HL-60 (cell line): ENCODE measurements at regions not wholly inside any gene's neighbourhood (a gene's known extent, or its start where the extent isn't known, plus 50 kb on each side); places are given as distances from the start of the nearest gene placed in this dataset.

Experiments used
- DNase-seq, 2 experiments: peaks; one replicate each; pipeline ENCODE4 v3.0.0-alpha.2; 2010 to 2020; ENCODE audit warnings: low read depth in 1 of 2, low spot score in 1 of 2
- H3K27ac ChIP-seq: fragments of 250-450 bp; sonication (Bioruptor Pico); replicated peaks from 2 replicates; pipeline ENCODE4 v1.5.1; 2020; ENCODE audit warnings: mild to moderate bottlenecking, moderate library complexity
- H3K27me3 ChIP-seq: fragments of 250-450 bp; sonication (Bioruptor Pico); 2 replicates; pipeline ENCODE4 v1.5.1; 2021; ENCODE audit warnings: mild to moderate bottlenecking, moderate library complexity; ENCODE audit not compliant: insufficient read depth, poor library complexity, severe bottlenecking
- H3K4me3 ChIP-seq: replicated peaks from 2 replicates; pipeline ENCODE4 v1.5.1; 2011; ENCODE audit warnings: mild to moderate bottlenecking, control low read depth, low read length; ENCODE audit not compliant: insufficient read depth
- CTCF ChIP-seq: IDR thresholded peaks from one replicate; pipeline ENCODE4 v1.5.1; 2011; ENCODE audit warnings: low read length, control low read depth, inconsistent platforms; ENCODE audit not compliant: insufficient read depth
- GABPA ChIP-seq: IDR thresholded peaks from 2 replicates; pipeline ENCODE4 v1.6.1; 2012; ENCODE audit warnings: low read depth
- POLR2AphosphoS5 ChIP-seq: IDR thresholded peaks from 2 replicates; pipeline ENCODE4 v1.6.1; 2012; ENCODE audit warnings: low read depth
- REST ChIP-seq: IDR thresholded peaks from 2 replicates; pipeline ENCODE4 v1.6.1; 2012; ENCODE audit warnings: low read depth; ENCODE audit not compliant: insufficient replicate concordance
- SPI1 ChIP-seq: IDR thresholded peaks from 2 replicates; pipeline ENCODE4 v1.6.1; 2012; ENCODE audit warnings: low read depth, mild to moderate bottlenecking, borderline replicate concordance

GRCh38 chr1:209309198-209309597, 274.3 kb upstream of the CAMK1G start:
- Histone ChIP-seq H3K27me3 (no peaks in the 10 kb centered on the region), H3K27ac (no peak overlapping the region), H3K4me3 (no peak overlapping the region)
- DNase-seq = no peak
- TF ChIP-seq SPI1 = no peak
- no peak for TF ChIP-seq GABPA
- TF ChIP-seq POLR2AphosphoS5 = no peak

- Histone ChIP-seq H3K27ac (no peak overlapping the region), H3K27me3 (no peaks in the 10 kb centered on the region)
- TF ChIP-seq POLR2AphosphoS5 = no peak
- TF ChIP-seq GABPA = no peak
- TF ChIP-seq CTCF = no peak
- no peak for TF ChIP-seq REST
- no peak for TF ChIP-seq SPI1
These were observed 271.7 kb upstream of the CAMK1G start for GRCh38 chr1:209311770-209312169.

GRCh38 chr1:209316929-209317328, 266.6 kb upstream of the CAMK1G start:
- Histone ChIP-seq H3K27ac (no peak overlapping the region), H3K27me3 (no peaks in the 10 kb centered on the region), H3K4me3 (no peak overlapping the region)
- TF ChIP-seq CTCF (no peak), GABPA (no peak)
- DNase-seq = no peak

More at GRCh38 chr1:209311770-209312169, 271.7 kb upstream of the CAMK1G start:
- H3K4me3 ChIP-seq = no peak overlapping the region
- DNase-seq = no peak

GRCh38 chr1:209318181-209319056, 265.1 kb upstream of the CAMK1G start:
- Histone ChIP-seq H3K27ac (no peak overlapping the region), H3K4me3 (no peak overlapping the region), H3K27me3 (no peaks in the 10 kb centered on the region)
- DNase-seq = no peak
- TF ChIP-seq GABPA (no peak), POLR2AphosphoS5 (no peak), REST (no peak), SPI1 (no peak), CTCF (no peak)
